WI38 (cell line): ENCODE measurements at regions not wholly inside any gene's neighbourhood (a gene's known extent, or its start where the extent isn't known, plus 50 kb on each side); places are given as distances from the start of the nearest gene placed in this dataset.

Source experiments
- H3K4me3 ChIP-seq: 2 replicates; pipeline ENCODE4 v1.5.1; 2011; ENCODE audit warnings: low read depth, mild to moderate bottlenecking, control low read depth, low read length
- CTCF ChIP-seq: IDR thresholded peaks from 2 replicates; pipeline ENCODE4 v1.5.1; 2012; ENCODE audit warnings: low read depth, mild to moderate bottlenecking, control low read depth, low read length

DNA sequence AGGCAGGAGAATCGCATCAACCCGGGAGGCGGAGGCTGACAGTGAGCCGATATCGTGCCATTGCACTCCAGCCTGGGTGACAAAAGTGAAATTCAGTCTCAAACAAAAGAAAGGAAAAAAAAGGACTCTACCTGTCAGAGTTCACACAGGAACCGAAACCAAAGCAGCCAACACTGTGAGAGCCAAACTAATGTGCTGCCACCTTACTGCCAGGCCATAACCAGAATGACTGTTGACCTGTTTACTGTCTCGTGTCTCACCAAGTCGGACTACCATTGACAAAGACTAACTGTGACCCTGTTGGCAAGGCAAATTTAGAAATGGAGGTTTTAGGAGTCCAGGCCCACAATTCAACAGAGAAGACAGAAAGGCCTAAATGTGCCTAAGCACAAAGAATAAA, 112.4 kb downstream of the ANXA2R start:
- H3K4me3 ChIP-seq = no peak overlapping the region
- no peak for TF ChIP-seq CTCF

- no peak overlapping the region for H3K4me3 ChIP-seq
- no peak for TF ChIP-seq CTCF
These were observed 113.0 kb upstream of the SELENOP start for GRCh38 chr5:42924686-42925085.

DNA sequence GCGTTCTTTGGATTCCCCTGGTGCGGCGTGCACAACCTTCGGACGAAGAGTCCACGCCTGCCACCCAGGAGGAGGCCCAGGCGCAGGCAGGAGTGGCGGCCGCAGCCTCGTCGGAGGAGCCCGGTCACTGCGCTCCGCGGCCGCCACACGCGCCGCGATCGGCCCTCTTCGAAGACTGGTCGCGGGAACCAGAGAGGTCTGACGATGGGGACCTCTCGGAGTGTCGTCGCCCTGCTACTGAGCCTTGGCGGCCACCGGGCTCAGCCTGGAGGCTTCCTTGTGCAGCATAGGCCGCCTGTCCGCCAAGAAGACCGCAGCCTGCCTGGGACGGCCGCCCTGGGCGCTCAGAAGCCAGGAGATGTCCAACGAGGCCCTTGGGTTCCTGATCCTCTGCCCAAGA, 112.5 kb upstream of the SELENOP start:
- H3K4me3 ChIP-seq = no peak overlapping the region
- TF ChIP-seq CTCF = no peak

DNA sequence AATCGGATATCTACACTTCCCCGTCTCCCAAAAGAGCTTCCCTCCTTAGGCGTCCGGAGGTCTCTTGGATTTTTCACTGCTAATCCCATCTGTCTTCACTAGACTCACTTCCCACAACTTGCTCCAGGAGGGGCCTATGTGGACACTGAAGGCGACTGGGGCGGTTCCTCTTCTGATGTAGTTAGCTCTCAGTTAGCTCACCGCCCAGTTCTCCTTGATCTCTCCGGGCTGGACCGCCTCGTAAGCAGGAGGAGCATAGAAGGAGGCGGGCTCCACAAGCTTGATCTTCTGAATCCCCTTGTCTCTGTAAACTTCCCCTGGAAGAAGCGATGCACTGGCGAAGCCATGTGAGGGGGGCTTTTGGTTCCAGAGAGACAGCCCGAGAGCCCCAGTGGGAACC, 112.0 kb upstream of the SELENOP start:
- no peak for TF ChIP-seq CTCF
- H3K4me3 ChIP-seq = no peak overlapping the region

DNA sequence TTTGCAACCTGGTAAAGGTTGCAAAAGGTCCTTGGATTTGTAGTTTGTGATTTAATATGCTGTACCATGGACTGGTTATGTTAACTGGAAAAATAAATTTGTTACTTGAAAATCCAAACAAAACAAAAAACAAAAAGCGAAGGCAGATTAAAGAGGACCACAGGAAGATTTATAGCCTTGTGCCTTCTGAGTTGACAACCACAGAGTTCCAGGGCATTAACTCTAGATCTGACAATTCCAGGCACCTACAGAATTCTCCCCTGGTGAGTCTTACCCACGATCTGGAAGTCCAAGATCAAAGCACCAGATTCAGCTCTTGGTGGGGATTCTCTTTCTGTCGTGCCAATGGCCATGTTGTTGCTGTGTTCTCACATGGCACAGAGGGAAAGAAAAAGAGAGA, 107.9 kb upstream of the SELENOP start:
- no peak overlapping the region for H3K4me3 ChIP-seq
- no peak for TF ChIP-seq CTCF

DNA sequence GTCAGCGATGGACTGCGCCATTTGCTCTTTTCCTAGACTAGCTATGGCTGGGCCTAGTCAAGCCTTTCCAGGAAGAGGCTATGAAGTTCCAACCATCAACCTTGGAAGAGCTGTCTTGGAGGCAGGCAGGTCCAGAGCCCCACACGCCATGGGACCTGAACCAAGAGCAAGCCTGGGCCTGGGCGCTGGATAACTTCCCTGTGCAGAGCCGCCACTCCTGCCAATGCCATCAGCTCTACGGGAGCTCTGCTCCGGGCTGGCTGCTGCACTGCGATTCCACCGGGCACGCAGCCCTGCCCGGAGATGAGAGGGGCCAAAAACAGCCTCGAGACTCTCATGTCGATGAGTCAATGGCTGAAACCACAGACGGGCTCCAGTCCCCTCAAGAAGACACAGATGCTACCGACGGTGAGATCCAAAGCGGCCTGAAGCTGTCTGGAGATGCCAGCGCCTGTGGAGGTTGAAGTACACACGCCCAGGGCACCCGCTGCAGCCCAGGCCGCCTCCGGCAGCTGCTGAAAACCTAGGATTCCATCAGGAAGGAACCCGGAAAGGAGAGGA, 103.7 kb upstream of the SELENOP start:
- no peak for TF ChIP-seq CTCF

GRCh38 chr5:42912184-42912798, 100.6 kb upstream of the SELENOP start:
- H3K4me3 ChIP-seq = no peak overlapping the region

More for the DNA sequence above, 103.7 kb upstream of the SELENOP start:
- no peak overlapping the region for H3K4me3 ChIP-seq

More at GRCh38 chr5:42912184-42912798, 100.6 kb upstream of the SELENOP start:
- TF ChIP-seq CTCF = peak; percentile 56
